ENCODE measurements at regions not wholly inside any gene's neighbourhood (a gene's known extent, or its start where the extent isn't known, plus 50 kb on each side); places are given as distances from the start of the nearest gene placed in this dataset.

GRCh38 chr5:159786901-159787691 is 129.2 kb upstream of the ADRA1B start:
- TF ChIP-seq CTCF (IDR thresholded peaks at IDR 0.05; ENCODE audit: insufficient read depth, low read length) (no peak), POLR2AphosphoS5 (IDR thresholded peaks at IDR 0.05; ENCODE audit: low read depth) (no peak), GABPA (IDR thresholded peaks at IDR 0.05; ENCODE audit: low read depth) (no peak), SPI1 (IDR thresholded peaks at IDR 0.05; ENCODE audit: borderline replicate concordance, low read depth) (no peak)
- TF ChIP-seq, protein P1, sequence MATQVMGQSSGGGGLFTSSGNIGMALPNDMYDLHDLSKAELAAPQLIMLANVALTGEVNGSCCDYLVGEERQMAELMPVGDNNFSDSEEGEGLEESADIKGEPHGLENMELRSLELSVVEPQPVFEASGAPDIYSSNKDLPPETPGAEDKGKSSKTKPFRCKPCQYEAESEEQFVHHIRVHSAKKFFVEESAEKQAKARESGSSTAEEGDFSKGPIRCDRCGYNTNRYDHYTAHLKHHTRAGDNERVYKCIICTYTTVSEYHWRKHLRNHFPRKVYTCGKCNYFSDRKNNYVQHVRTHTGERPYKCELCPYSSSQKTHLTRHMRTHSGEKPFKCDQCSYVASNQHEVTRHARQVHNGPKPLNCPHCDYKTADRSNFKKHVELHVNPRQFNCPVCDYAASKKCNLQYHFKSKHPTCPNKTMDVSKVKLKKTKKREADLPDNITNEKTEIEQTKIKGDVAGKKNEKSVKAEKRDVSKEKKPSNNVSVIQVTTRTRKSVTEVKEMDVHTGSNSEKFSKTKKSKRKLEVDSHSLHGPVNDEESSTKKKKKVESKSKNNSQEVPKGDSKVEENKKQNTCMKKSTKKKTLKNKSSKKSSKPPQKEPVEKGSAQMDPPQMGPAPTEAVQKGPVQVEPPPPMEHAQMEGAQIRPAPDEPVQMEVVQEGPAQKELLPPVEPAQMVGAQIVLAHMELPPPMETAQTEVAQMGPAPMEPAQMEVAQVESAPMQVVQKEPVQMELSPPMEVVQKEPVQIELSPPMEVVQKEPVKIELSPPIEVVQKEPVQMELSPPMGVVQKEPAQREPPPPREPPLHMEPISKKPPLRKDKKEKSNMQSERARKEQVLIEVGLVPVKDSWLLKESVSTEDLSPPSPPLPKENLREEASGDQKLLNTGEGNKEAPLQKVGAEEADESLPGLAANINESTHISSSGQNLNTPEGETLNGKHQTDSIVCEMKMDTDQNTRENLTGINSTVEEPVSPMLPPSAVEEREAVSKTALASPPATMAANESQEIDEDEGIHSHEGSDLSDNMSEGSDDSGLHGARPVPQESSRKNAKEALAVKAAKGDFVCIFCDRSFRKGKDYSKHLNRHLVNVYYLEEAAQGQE (IDR thresholded peaks at IDR 0.05; ENCODE audit: insufficient replicate concordance, low read depth) = no peak
